CD4-positive, alpha-beta T cell treated with Interferon alpha-2 for 1 hour (primary cell): ENCODE measurements at regions not wholly inside any gene's neighbourhood (a gene's known extent, or its start where the extent isn't known, plus 50 kb on each side); places are given as distances from the start of the nearest gene placed in this dataset.
"Not testable (repeated sequence)": the region's sequence is repeated elsewhere in the genome, so short reads cannot be mapped to it uniquely, and the experiment has no call there.

ENCODE experiments used
- DNase-seq, 2 donors: peaks; one replicate each; pipeline ENCODE4 v3.0.0-alpha.2; 2020 to 2022

GRCh38 chr10:61262486-61263261 lies 190.5 kb downstream of the TMEM26 start:
- DNase-seq = no peak

GRCh38 chr10:61257956-61258496 lies 195.2 kb downstream of the TMEM26 start:
- DNase-seq = no peak

DNA sequence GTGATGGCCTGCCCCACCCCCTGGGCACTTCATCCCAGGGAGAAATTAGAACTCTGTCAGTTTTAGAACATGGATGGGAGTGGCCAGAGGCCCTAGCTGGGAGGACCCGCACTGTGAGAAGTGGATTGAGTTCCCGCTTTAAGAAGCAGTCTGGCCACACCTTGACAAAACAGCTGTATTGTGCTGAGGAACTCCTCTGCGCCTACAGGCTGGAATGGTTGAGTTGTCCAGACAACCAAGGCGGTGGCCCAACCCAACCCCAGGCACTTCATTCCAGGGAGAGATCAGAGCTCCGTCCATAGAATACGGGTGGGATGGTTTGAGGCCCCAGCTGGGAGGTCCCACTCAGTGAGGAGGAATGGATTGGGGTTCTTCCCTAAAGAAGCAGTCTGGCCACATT lies 196.0 kb downstream of the TMEM26 start:
- no peak for DNase-seq

- DNase-seq = not testable (repeated sequence)
These were observed 200.9 kb downstream of the TMEM26 start for GRCh38 chr10:61252326-61252725.

DNA sequence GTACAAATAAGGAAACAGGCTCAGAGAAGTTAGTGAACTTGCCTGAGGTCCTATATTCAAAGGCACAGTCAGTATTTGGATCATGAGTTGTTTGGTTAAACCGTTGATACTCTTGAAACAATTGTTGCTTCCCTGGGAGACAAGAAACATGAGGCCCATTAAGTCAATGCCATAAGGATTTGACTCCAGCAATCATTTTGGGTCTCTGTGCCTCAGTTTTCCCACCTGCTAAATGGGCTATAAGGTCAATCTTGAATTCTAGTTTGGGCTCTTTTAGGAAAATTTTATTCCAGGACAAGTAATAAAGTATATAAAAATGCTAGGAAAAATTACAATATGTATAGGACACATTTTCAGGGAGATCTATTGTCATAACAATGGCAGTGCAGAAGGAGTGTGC lies 202.1 kb downstream of the TMEM26 start:
- DNase-seq = no peak

DNA sequence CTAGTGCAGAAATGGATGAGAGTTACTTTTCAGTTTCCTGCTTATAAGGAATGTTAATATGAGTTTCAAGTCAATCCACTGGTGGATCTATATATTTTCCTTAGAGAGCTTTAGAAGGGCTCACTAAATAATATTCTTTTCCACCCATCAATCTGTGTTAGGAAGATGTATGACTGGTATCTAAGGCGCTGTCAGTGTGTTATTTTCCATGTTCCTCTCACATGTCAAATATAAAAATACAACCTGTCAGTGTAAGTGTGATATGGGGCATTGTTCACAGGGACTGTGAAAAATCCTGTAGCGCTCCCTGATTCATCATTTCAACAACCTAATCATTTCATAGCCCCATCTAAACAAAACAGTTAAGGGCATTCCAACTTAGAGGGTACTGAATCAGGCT lies 203.1 kb downstream of the TMEM26 start:
- DNase-seq = no peak

DNA sequence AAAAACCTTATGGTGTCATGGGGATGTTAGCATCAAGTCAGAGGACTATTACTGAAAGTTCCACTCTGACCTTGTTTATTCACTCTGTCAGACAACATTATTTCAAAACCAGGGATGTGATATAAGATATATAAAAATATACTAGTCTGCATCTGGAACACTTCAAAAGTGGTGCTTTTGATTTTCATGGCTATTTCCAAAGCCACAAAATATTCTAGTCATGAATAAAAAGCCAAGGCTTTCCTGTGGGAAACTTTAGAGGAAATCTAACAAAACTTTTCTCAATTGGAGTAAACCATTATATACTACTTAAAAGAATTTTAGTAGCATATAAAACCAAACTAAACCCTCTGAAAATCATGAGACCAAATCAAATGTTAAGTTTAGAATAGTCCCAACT lies 205.2 kb downstream of the TMEM26 start:
- no peak for DNase-seq

- DNase-seq = no peak
These were observed 208.9 kb downstream of the TMEM26 start for GRCh38 chr10:61244261-61244775.

GRCh38 chr10:61232780-61233179 lies 220.4 kb downstream of the TMEM26 start:
- DNase-seq = no peak

GRCh38 chr10:61225939-61226338 lies 227.2 kb downstream of the TMEM26 start:
- no peak for DNase-seq

DNA sequence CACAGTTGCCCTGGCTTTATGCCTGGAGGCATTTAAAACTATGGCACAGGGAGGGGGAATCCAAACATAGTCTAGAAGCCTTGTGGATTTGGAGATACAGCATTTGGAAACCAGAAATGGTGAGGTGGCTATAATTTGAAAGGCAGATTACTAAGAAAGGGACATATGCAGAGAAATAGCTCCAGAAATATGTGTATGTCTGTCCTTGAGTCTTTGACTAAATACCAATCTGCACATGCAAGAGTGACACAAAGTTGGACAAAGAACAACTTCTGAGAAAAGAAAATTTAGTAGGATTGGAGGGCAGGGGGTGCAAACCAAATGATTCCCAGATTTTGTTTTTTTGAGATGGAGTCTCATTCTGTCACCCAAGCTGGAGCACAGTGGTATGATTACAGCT lies 229.6 kb downstream of the TMEM26 start:
- no peak for DNase-seq

GRCh38 chr10:61219696-61220095 lies 233.5 kb downstream of the TMEM26 start:
- DNase-seq = no peak

GRCh38 chr10:61217851-61218565 lies 235.2 kb downstream of the TMEM26 start:
- no peak for DNase-seq

GRCh38 chr10:61215246-61215645 lies 237.9 kb downstream of the TMEM26 start:
- DNase-seq = no peak

DNA sequence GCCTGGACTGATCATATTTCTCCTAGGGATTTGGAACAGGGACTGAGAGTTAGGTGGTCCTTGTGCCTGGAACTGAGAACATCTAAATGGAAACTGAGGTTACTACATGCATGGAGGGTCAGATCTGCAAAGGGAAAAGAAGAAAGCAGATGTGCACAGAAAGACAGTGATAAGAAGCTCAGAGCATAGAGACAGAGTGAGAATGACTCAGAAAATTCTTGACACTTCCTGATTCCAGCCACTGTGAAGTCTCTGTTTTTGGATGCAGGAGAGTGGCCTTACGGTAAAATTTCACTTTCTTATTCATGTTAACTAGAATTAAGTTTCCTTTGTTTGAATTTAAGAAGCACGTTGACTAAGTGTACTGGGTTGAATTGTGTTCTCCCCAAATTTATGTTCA lies 241.7 kb downstream of the TMEM26 start:
- no peak for DNase-seq

GRCh38 chr10:61197057-61197456 lies 253.1 kb upstream of the RHOBTB1 start:
- DNase-seq = no peak

DNA sequence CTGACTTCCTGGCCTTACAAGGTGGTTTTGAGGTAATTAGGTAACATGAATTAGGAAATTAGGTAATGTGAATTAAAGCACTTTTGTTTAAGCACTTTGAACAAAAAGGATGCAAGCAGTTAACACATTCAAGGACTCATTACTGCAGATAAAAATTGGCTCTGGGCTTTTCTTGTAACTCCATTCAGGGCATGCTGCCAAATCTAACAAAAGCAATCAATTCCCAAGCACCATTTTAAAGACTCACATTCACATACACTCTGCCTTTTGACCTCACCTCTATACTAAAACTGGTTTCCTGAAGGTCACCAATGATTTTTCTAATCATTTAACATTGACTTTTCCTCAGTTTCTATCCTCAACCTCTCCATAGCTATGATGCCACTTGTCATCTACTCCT lies 251.2 kb upstream of the RHOBTB1 start:
- DNase-seq = no peak

DNA sequence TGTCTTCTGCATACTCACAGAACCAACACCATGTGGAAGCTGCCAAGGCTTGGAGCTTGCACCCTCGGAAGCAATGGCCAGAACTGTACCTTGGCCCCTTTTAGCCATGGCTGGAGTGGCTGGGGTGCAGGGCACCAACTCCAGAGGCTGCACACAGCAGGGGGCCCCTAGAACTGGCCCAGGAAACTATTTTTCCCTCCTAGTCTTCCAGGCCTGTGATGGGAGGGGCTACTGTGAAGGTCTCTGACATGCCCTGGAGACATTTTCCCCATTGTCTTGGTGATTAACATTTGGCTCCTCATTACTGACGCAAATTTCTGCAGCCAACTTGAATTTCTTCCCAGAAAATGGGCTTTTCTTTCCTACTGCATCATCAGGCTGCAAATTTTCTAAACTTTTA lies 248.6 kb upstream of the RHOBTB1 start:
- DNase-seq = not testable (repeated sequence)

- no peak for DNase-seq
These were observed 248.1 kb upstream of the RHOBTB1 start for GRCh38 chr10:61192042-61192441.

DNA sequence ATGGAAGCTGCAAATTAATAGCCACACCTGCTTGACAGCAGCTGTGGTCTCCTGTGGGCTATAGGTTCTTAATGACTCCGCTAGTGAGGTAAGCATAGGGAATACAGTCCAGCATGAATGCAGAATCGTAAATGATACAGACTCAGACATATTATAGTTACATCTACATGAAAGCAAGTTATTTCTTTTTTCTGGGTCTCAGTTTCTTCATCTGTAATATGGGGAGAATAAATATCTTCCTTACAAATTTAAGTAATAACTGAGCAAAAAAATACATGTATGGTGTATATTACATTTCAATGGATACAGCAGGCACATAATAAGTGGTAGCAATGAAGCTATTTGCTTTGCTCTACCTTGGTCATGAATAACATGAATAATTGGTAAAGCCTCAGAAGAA lies 245.9 kb upstream of the RHOBTB1 start:
- no peak for DNase-seq

DNA sequence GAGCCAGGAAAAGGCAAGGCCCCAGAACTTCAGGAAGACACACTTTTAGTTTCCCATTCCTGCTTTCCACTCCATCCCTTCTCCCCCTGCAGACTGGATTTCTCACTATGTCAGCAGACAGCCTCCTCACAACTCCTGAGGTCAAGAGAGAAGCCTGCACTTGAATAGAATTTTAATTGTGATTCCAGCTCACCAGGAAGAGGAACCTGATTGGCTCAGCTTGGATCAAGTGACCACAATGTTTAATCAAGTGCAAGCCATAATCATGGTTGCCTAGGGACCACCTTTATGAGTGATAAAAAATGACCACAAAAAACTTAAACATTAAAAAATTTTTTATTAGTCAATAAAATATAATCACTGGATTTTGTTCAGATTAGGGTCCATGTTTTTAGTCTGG lies 244.7 kb upstream of the RHOBTB1 start:
- no peak for DNase-seq

- DNase-seq = no peak
These were observed 244.1 kb upstream of the RHOBTB1 start for GRCh38 chr10:61188101-61188500.

DNA sequence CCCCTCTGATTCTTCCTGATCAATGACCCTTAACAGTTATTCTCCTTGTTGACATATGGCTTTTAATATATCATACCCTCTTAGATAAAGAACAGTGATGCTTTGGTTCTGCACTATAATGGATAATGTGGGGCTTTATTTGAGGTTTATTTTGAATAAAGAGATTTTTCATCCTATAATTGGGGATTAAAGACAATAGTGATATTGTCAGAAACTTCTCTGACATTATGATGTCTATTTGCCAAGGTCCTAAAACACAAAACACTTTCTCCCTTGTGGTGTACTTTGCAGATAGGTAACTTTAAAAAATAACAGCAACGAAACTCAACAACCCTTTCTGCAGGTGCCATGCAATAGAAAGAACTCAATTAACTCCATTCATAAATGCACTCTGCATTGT lies 243.6 kb upstream of the RHOBTB1 start:
- DNase-seq = no peak

DNA sequence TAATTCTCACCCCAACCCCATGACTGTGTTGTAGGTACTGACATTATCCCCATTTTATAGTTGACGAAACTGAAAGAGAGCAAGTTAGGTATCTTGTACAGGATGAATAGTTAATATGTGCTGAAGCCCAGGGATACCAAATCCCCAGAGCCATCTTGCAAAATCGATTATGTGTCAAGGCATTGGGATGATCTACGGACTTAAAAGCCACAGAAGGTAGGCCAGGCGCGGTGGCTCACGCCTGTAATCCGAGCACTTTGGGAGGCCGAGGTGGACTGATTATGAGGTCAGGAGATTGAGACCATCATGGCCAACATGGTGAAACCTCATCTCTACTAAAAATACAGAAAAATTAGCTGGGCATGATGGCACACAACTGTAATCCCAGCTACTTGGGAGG lies 242.4 kb upstream of the RHOBTB1 start:
- DNase-seq = no peak
